IMR-90 (cell line): ENCODE measurements at regions not wholly inside any gene's neighbourhood (a gene's known extent, or its start where the extent isn't known, plus 50 kb on each side); places are given as distances from the start of the nearest gene placed in this dataset.

Experiments used
- CTCF ChIP-seq: conservative IDR thresholded peaks from 2 replicates; pipeline ENCODE4 v1.5.1; 2012; ENCODE audit warnings: mild to moderate bottlenecking, low read depth, low read length, improper control_type of control experiment
- FOS ChIP-seq: fragments of 150-350 bp; IDR thresholded peaks from 2 replicates; pipeline ENCODE4 v1.6.1; 2016; ENCODE audit warnings: low read depth, low read length
- MXI1 ChIP-seq: IDR thresholded peaks from 2 replicates; pipeline ENCODE4 v1.6.1; 2012; ENCODE audit warnings: low read depth, mild to moderate bottlenecking, low read length, moderate library complexity, borderline replicate concordance
- POLR2A ChIP-seq: IDR thresholded peaks from 2 replicates; pipeline ENCODE4 v1.6.1; 2012; ENCODE audit warnings: mild to moderate bottlenecking, low read depth, low read length

- TF ChIP-seq CTCF (no peak), MXI1 (no peak), FOS (no peak), POLR2A (no peak)
Observed at GRCh38 chr10:78752221-78752620, 316.5 kb upstream of the ZMIZ1 start.
